DOHH2 (cell line): ENCODE measurements at regions not wholly inside any gene's neighbourhood (a gene's known extent, or its start where the extent isn't known, plus 50 kb on each side); places are given as distances from the start of the nearest gene placed in this dataset.

Source experiments
- CTCF ChIP-seq: fragments of 200-600 bp; sonication (generic); IDR thresholded peaks from one replicate; pipeline ENCODE4 v1.5.1; 2014; ENCODE audit warnings: antibody characterized with exemption, mild to moderate bottlenecking, low read depth, low read length; ENCODE audit not compliant: poor library complexity, severe bottlenecking
- EZH2phosphoT487 ChIP-seq: fragments of 200-600 bp; sonication (generic); IDR thresholded peaks from 2 replicates; pipeline ENCODE4 v1.6.1; 2017; ENCODE audit warnings: borderline replicate concordance, mild to moderate bottlenecking, antibody characterized with exemption, low read length, moderate library complexity, mixed read lengths

- TF ChIP-seq CTCF (no peak), EZH2phosphoT487 (no peak)
Measured at GRCh38 chr15:19956124-19956796, 585.3 kb downstream of the GOLGA6L6 start.
